CD4-positive, alpha-beta T cell treated with Interleukin-15 for 1 hour (primary cell): ENCODE measurements at regions not wholly inside any gene's neighbourhood (a gene's known extent, or its start where the extent isn't known, plus 50 kb on each side); places are given as distances from the start of the nearest gene placed in this dataset.

Experiments
- DNase-seq: peaks from one replicate; pipeline ENCODE4 v3.0.0-alpha.2; 2020

- DNase-seq = no peak
Observed at GRCh38 chr9:8074713-8075286, 275.2 kb upstream of the DMAC1 start.

GRCh38 chr9:8071445-8071798, 271.8 kb upstream of the DMAC1 start:
- no peak for DNase-seq

GRCh38 chr9:8070779-8071444, 271.3 kb upstream of the DMAC1 start:
- DNase-seq = no peak

GRCh38 chr9:8062459-8062858, 262.9 kb upstream of the DMAC1 start:
- DNase-seq = no peak

GRCh38 chr9:8053501-8053900, 253.9 kb upstream of the DMAC1 start:
- DNase-seq = no peak

- no peak for DNase-seq
Observed at GRCh38 chr9:8052991-8053390, 253.4 kb upstream of the DMAC1 start.

GRCh38 chr9:8037745-8038144, 238.2 kb upstream of the DMAC1 start:
- DNase-seq = no peak

- no peak for DNase-seq
Observed at GRCh38 chr9:8036914-8037524, 237.4 kb upstream of the DMAC1 start.

GRCh38 chr9:8033794-8034193, 234.2 kb upstream of the DMAC1 start:
- no peak for DNase-seq

- DNase-seq = no peak
Observed at GRCh38 chr9:8030095-8030494, 230.5 kb upstream of the DMAC1 start.

GRCh38 chr9:8027351-8027750, 227.8 kb upstream of the DMAC1 start:
- no peak for DNase-seq

GRCh38 chr9:8025551-8025950, 226.0 kb upstream of the DMAC1 start:
- no peak for DNase-seq

GRCh38 chr9:8020186-8020585, 220.6 kb upstream of the DMAC1 start:
- DNase-seq = no peak

GRCh38 chr9:8019636-8020035, 220.1 kb upstream of the DMAC1 start:
- DNase-seq = no peak

- DNase-seq = no peak
Observed at GRCh38 chr9:8014997-8015682, 215.6 kb upstream of the DMAC1 start.

- no peak for DNase-seq
Observed at GRCh38 chr9:8012986-8013385, 213.4 kb upstream of the DMAC1 start.

- DNase-seq = no peak
Observed at GRCh38 chr9:8011974-8012373, 212.4 kb upstream of the DMAC1 start.

GRCh38 chr9:7996558-7996957, 197.0 kb upstream of the DMAC1 start:
- no peak for DNase-seq

GRCh38 chr9:7988644-7989280, 189.2 kb upstream of the DMAC1 start:
- DNase-seq = no peak

GRCh38 chr9:7984692-7985091, 185.1 kb upstream of the DMAC1 start:
- DNase-seq = no peak

- no peak for DNase-seq
Observed at GRCh38 chr9:7984203-7984602, 184.6 kb upstream of the DMAC1 start.

- no peak for DNase-seq
Observed at GRCh38 chr9:7983490-7983889, 183.9 kb upstream of the DMAC1 start.

- no peak for DNase-seq
Observed at GRCh38 chr9:7982907-7983306, 183.3 kb upstream of the DMAC1 start.
